ENCODE measurements at regions not wholly inside any gene's neighbourhood (a gene's known extent, or its start where the extent isn't known, plus 50 kb on each side); places are given as distances from the start of the nearest gene placed in this dataset.
"Not testable (repeated sequence)": the region's sequence is repeated elsewhere in the genome, so short reads cannot be mapped to it uniquely, and the experiment has no call there.

GRCh38 chr17:13150738-13151137 is 132.9 kb upstream of the ELAC2 start:
- not testable (repeated sequence) for DNase-seq (ENCODE audit: low read depth, low spot score)

- no peak for DNase-seq (ENCODE audit: low read depth, low spot score)
These were observed 125.2 kb upstream of the ELAC2 start for GRCh38 chr17:13143001-13143400.

GRCh38 chr17:13140750-13141149 is 122.9 kb upstream of the ELAC2 start:
- DNase-seq (ENCODE audit: low read depth, low spot score) = peak; percentile 67

DNA sequence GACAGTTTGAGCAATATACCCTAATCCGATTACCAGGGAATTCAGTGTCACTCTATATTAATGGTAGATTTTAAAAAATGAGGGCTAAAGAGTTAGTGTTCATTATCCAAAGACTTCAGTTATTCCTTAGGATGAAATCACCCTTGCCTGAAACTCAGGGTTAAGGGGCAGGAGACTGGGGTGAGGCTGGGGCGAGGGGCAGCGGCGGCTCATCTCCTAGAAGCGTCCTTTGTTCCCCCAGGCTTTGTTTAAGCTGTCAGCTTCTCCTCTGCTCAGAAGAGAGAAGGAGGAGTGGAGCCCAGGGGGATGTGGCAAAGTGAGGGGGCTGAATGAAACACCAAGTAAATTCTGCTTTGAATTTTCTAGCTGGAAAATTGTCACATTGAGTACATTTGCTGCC is 117.7 kb upstream of the ELAC2 start:
- DNase-seq (ENCODE audit: low read depth, low spot score) = peak; percentile 23

DNA sequence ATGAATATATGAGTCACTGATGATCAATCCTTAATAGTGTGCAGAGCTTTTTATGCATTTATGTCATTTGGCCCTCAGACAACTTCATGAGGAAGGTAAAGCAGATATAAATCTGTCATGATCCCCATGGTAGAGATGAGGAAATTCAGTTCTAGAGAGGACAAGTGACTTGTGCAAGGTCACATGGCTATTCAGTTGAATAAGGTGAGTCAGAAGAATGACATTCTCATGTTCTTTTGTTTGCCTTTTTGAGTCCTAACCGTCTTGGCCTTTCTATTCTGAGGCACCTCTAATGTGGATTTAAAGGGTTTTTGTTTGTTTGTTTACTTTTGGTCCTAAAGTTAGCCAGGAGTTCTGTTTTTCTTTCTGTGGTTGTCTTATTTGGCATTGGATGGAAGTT is 116.2 kb upstream of the ELAC2 start:
- no peak for DNase-seq (ENCODE audit: low read depth, low spot score)

- DNase-seq (ENCODE audit: low read depth, low spot score) = no peak
These were observed 113.4 kb upstream of the ELAC2 start for GRCh38 chr17:13131225-13131624.

- DNase-seq (ENCODE audit: low read depth, low spot score) = no peak
These were observed 111.5 kb upstream of the ELAC2 start for GRCh38 chr17:13129356-13129755.

- DNase-seq (ENCODE audit: low read depth, low spot score) = no peak
These were observed 110.8 kb upstream of the ELAC2 start for GRCh38 chr17:13128676-13129075.

DNA sequence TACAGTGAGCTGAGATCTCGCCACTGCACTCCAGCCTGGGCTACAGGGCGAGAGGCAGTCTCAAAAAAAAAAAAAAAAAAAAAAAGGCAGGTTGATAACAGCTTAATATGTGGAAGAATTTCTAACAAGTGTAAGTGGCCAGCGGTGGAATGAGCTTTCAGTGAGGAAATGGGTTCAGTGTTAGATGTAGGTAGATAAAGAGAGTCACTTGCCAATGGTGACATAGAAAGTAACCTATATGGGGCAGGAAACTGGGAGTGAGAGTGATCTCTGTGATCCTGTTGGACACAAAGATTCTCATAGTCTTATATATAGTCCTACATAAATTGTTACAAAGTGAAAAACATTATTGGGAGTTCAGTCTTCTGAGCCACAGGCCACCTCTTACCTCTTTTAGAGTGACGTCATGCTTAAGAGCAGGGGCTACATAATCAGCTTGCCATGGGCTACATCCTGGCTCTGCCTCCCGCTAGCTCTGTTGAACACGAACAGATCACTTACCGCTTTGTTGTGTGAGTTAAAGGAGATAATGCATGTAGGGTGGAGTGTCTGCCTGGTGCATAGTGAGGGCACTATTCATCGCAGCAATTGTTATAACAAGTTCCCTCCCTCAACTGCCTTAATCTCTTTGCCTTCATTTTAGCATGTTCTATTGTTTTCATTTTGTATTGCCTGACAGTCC is 110.2 kb upstream of the ELAC2 start:
- DNase-seq (ENCODE audit: low read depth, low spot score) = no peak

DNA sequence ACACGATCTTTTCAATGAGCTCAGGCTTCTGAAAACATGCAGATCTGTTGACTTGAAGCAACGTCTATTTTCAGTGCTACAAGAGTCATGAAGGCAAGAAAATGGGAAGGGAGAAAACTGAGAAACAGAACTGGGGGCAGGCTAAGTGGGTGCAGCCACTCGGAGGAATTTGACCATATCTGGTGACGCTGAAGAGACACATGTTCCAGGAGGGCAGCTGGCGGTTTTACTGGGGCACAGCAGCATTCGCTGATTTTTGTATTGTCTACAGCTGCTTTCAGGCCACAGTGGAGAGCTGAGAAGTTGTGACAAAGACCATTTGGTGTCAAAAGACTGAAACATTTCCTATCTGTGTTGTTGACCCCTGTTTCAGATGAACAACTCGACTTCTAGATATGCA is 103.0 kb upstream of the ELAC2 start:
- no peak for DNase-seq (ENCODE audit: low read depth, low spot score)

GRCh38 chr17:13118311-13118710 is 100.5 kb upstream of the ELAC2 start:
- DNase-seq (ENCODE audit: low read depth, low spot score) = no peak

DNA sequence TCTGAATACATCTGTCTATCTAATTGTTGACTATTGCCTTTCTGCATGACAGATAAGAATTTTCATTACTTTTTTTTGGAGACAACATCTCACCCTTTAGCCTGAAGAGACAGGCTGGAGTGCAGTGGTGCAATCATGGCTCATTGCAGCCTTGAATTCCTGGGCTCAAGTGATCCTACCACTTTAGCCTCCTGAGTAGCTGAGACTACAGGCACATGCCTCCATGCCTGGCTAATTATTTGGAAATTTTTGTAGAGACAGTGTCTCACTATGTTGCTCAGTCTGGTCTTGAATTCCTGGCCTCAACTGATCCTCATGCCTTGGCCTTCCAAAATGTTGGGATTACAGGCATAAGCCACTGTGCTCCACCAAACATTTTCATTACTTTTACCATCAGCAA is 99.8 kb upstream of the ELAC2 start:
- no peak for DNase-seq (ENCODE audit: low read depth, low spot score)

- DNase-seq (ENCODE audit: low read depth, low spot score) = peak; percentile 88
These were observed 96.8 kb upstream of the ELAC2 start for GRCh38 chr17:13114601-13115031.

DNA sequence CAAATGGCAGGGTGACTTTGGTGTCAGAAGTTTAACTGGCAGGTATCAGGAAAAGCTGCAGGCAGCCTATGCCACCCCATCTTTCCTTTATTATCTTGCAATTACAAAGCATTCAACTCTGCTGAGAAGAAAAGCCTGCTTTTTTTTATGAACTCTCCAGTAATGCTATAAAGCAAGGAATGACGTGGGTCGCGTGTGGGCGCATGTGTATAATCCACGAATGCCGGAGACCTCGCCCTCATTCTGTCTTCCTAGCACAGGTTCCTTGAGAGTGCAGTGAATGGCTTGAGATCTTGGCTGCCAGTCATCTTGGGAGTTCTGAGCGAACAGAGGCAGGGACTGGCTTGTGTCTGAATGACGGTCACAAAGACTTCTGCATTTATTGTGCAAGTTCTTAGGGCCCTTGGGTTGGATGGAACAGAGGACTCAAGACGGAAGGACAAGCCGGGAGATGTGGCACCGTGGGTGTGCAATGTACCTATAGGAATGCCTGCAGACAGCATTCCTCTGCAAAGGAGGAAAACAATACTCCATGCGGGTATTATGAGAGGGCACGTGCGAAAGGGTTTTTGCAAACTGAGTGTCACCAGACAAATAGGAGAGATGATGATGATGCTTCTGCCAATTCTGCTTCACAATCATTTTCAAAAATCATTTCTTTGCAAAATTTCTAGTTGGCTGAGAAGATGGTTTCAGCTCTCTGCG is 96.1 kb upstream of the ELAC2 start:
- DNase-seq (ENCODE audit: low read depth, low spot score) = no peak

GRCh38 chr17:13107676-13108235 is 89.9 kb upstream of the ELAC2 start:
- DNase-seq (ENCODE audit: low read depth, low spot score) = no peak

GRCh38 chr17:13106171-13106570 is 88.3 kb upstream of the ELAC2 start:
- no peak for DNase-seq (ENCODE audit: low read depth, low spot score)

DNA sequence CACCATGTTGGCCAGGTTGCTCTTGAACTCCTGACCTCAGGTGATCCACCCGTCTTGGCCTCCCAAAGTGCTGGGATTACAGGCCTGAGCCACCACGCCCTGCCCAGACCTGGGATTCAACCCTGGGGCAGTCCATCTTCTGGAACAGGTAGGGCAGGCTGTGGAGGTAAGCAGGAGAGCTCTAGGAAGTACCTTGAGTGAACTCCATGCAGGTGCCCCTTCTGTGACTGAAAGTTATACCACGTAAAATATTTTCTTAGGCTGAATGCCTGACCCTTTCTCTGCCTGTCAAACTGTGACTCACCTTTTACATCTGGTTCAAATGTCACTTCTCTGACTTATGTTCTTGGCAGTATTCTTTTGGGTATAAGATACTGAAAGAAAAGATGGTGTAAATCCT is 86.7 kb upstream of the ELAC2 start:
- DNase-seq (ENCODE audit: low read depth, low spot score) = no peak

DNA sequence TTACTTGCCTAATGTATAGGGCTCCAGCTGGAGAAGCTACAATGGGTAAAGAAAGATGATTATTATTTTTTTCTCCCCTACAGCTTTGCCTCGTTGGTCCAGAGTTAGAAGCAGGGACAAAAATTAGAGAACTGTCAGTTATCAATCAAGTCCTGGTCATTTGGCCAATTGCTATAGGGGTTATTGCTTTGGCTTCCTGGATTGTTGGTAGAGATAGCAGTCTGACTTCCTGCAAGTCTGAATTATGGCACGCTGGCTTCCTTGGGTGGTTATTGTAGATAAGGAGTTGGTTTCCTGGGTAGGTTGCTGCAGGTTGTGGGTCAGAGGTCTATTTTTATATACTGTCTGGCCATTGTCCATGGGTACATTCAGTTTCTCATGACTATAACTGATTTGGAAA is 84.7 kb upstream of the ELAC2 start:
- DNase-seq (ENCODE audit: low read depth, low spot score) = no peak

DNA sequence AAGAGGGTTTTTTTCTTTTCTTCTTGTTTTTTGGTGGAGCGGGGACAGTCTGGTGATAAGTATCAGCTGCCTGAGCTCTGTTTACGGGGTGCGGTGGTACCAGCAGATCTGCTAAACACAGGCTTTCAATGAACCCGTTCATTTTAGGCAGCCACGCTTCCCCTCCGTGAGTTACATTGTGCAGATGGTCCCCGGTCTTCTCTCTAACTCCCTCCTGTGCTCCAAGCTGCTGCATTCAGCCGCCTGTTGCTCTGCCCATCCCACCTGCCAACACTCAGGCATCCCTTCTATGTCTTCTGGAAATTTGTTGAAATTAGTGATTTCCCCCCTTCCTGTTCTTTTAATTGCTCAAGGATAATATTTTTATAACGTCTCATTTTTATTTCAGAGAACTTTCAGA is 82.1 kb upstream of the ELAC2 start:
- no peak for DNase-seq (ENCODE audit: low read depth, low spot score)

- no peak for DNase-seq (ENCODE audit: low read depth, low spot score)
These were observed 81.4 kb upstream of the ELAC2 start for GRCh38 chr17:13099089-13099735.

DNA sequence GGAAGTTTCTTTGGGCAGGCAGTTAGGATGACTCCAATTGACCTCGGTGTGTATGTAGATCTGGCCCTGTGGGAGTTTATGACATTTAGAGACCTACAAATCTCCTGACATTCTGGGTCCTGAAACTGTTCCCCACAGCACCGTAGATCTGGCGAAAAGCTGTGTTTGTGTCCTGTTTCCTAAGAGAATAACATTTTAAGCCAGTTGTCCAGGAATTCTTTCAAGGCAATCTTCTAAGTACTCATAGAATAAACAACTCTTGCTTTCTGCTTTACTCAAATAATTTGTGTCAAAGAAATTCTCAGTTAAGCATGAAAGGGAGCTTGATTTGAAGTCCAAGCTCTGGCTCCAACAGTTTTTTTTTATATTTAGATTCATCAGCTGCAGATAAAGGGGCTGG is 78.5 kb upstream of the ELAC2 start:
- DNase-seq (ENCODE audit: low read depth, low spot score) = no peak

DNA sequence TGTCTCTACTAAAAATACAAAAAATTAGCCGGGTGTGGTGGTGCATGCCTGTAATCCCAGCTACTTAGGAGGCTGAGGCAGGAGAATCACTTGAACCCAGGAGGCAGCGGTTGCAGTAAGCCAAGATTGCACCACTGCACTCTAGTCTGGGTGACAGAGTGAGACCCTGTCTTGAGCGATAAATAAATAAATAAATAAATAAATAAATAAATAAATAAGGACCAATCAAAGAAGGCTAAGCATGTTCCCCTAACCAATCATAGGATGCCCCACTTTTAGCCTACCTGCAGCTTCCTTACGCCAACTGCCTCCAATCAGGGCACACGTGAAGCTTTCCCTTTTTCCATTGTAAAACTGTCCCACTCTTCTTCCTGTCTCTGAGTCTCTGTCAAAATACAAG is 74.2 kb upstream of the ELAC2 start:
- DNase-seq (ENCODE audit: low read depth, low spot score) = not testable (repeated sequence)

DNA sequence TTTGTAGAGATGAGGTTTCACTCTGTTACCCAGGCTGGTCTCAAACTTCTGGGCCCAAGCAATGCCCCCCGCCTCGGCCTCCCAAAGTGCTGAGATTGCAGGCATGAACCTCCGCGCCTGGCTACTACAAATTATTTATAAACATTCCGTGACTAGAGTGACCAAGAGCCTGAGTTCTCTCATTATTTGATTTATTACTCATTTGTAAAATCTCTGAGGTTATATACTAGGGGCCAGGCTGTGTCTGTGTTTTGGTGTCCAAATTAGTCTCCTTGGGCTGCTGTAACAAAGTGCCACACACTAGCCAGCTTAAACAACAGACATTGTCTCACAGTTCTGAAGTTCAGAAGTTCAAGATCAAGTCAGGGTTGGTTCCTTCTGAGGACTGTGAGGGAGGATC is 70.8 kb upstream of the ELAC2 start:
- no peak for DNase-seq (ENCODE audit: low read depth, low spot score)
